HG03469 (cell line): ENCODE measurements at regions not wholly inside any gene's neighbourhood (a gene's known extent, or its start where the extent isn't known, plus 50 kb on each side); places are given as distances from the start of the nearest gene placed in this dataset.

Experiments
- ATAC-seq: cut with Tn5 transposase; IDR thresholded peaks from one replicate; pipeline ENCODE4 v1.9.1; 2021; ENCODE audit warnings: mild to moderate bottlenecking, moderate library complexity, moderate number of reproducible peaks; ENCODE audit not compliant: unreplicated experiment

DNA sequence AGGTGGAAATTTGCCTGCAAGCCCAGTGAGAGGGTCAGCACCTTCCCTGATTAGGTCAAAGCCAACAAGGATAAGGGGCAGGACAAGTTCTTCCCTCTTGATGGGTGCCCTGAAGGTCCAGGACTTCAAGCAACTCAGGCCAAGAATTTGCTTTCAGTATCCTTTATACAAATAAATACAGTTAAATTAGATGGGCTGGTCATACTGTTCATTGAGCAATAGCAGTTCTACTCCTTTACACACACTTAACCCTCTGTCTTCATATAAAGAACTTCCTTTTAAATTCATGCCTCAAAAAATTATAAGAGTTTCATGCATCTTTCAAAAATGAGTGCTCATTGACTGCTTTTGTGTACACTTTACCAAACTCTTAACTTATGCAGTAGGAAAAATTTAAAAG, 392.0 kb downstream of the SPRY1 start:
- no peak for ATAC-seq

GRCh38 chr4:123790681-123791080, 394.1 kb downstream of the SPRY1 start:
- no peak for ATAC-seq

DNA sequence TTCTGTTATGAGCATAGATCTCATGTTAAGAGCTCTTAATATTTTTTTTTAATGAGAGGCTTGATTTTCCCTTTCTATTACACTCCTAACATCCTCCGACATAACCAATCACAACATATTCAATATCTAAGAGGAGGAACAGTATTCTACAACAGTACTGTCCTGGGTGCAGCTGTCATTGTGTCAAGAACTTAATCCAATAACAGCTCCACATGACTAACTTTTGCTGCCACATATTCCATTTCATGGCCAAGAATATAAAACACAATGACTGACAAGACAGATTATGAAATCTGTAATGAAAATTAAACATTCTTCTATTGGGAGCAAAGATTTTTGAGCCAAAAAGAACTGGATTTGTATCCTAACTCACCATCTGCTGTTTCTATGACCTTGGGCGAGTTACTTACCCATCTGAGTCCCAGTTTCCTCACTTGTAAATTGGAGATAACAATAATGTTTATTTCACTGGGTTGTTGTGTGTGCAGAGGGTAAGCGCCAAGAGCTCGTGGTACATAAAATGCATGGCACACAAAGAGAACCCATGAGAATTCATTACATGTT, 405.6 kb downstream of the SPRY1 start:
- ATAC-seq: no peak

- no peak for ATAC-seq
These were observed 406.3 kb downstream of the SPRY1 start for GRCh38 chr4:123802933-123803332.

- no peak for ATAC-seq
These were observed 407.7 kb downstream of the SPRY1 start for GRCh38 chr4:123804196-123804721.

DNA sequence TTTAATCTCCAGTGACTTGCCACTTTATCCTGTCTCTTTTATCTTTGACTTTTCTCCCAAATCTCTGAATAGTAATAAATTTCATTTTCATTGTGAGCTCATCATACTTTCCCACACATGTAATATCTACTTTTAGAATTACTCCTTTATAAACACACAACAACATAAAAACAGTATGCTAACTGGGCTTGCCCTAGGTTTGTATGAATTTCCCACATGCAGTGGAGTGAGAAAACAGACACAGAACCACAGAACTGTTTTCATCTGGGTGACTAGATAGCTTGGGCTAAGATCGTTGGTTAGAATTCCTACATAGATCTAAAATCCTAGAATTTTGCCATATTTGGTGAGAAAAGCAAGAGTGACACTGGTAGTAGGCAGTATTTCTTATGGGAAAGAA, 409.5 kb downstream of the SPRY1 start:
- no peak for ATAC-seq

DNA sequence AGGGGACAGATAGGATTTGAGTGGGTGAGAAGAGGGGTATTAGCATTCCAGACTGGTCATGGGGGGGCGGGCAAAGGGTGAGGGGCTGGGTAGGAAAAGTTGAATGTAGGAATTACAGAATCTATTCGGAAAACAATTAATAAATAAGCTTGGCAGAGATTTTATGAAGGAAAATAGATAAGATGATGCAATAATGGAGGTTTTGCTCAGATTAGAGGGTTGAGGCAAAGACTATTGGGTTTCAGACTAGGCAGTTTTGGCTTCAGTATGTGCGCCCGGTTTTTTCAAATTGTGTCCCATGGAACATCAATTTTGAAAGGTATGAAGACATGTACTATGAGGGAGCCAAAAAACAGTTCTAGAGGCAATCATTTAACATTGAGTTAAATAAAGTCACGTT, 410.6 kb downstream of the SPRY1 start:
- ATAC-seq: no peak

DNA sequence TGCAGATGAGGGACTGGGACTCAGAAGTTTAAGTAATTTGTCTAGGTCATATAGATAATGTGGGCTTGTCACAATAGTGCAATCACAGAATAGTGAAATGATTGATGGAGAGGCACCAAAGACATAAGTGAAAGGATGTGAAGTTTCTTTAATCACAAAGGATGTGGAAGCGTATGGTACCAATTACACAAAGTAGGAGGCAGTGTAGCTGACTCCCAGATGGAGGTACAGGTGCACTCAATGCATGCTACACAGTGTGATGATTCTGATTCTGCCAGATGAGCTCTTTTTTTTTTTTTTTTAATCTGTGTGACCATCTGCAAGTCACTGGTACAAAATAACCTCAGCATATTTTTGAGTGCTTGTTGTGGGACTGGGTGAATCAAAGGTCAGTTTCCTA, 411.3 kb downstream of the SPRY1 start:
- ATAC-seq: no peak

DNA sequence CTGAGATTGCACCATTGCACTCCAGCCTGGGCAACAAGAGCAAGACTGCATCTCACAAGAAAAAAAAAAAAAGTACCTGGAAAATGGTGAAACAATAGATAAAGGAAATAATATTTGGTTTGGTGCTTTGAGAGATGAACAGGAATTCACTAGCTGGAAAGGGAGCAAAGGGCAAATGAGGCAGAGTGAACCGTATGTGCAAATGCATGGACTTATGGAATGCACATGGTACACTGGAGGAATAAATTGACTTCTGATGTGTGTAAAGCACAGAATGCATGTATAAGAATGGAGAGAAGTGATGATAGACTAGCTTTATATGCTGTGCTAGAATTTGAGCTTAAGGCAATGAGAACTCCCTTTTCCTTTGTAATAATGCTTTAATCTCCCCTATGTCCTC, 413.3 kb downstream of the SPRY1 start:
- no peak for ATAC-seq

- ATAC-seq: no peak
These were observed 415.4 kb downstream of the SPRY1 start for GRCh38 chr4:123812066-123812390.

GRCh38 chr4:123813901-123814300, 417.3 kb downstream of the SPRY1 start:
- no peak for ATAC-seq

DNA sequence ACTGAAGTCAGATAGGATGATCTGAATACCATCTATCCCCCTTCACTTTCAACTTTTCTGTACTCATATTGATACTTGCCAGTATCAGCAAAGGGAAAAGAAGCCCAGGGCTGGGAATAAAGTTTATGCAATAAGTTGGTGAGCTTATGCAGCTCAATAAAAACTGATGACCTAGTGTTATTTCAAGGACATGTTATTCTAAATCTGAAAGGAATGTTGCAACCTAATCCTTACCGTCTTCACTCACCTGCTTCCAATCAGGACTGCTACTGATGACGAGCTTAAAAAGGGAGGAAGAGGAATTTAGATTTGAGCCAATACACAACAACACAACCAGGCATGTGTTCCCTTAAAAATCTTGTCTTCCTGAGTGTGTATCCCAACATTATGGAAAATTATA, 419.9 kb downstream of the SPRY1 start:
- ATAC-seq: no peak

- no peak for ATAC-seq
These were observed 420.6 kb downstream of the SPRY1 start for GRCh38 chr4:123817025-123817688.

- no peak for ATAC-seq
These were observed 422.9 kb downstream of the SPRY1 start for GRCh38 chr4:123819362-123820035.

- no peak for ATAC-seq
These were observed 425.3 kb downstream of the SPRY1 start for GRCh38 chr4:123821861-123822260.

- ATAC-seq: no peak
These were observed 425.8 kb downstream of the SPRY1 start for GRCh38 chr4:123822353-123822752.

- no peak for ATAC-seq
These were observed 426.6 kb downstream of the SPRY1 start for GRCh38 chr4:123823244-123823643.

DNA sequence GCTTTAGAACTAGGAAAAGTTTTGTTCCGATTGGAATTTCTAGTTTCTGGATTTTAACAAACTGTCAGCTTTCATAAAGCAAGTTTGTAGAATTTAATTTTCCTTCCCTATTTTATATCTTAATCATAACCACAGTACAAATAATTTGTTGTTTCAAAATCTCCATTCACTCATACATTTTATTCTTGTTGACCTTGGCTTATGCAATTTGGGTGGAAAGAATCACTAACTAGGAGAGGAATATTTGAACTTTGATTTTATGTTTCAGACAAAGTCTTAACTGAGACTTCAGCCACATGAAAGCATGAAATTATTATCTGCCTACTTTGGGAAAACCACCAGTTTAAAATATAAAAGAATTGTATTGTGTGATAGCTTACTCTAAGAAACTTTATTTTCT, 427.9 kb downstream of the SPRY1 start:
- no peak for ATAC-seq

DNA sequence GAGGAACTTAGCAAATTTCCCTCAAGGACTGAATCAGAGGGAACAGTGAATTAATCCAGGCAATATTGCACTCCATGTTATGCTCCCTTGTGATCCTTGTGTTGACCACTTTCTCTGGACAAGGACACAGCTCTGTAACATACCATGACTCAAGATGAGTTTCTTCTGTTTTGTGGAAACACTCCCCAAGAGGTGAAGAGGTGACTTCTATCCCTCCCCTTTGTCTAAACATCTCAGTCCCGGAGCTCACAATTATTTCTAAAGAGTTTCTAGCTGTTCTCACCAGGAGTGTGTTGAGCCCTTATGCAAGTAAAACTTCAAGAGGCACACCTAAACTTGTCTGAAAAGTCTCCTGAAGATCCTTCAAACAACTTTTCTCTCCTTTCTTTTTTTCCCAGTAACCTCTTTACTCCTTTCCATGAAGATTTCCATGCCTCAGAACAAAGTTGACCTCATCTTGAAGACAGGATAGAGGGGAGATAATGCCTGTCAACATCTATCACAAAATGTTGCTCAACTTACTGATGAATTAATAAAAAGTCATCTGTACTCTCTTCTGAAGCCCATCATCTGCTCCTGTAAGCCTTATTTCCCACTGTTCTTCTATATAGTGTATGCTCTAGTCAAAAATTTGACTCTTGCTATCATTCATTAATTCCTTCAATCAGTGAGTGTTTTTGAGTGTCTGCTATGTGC, 429.1 kb downstream of the SPRY1 start:
- ATAC-seq: no peak

DNA sequence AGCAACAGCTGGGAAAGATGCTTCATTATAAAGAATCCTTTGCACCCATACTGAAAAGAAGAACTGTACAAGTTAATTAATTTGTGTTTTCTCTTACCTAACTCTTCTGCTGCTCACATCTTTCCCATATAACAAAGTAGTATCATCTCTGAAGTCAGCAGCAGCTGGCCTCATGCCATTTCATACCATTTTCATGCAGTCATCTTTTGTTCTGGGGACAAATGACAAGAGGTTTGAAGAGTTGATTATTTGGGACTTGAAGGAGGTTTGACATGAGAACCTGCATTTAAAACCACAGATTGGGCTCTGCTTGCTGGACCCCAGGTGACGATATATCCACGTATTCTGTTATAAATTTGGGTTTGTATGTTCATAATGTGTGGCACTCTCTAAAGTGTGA, 430.3 kb downstream of the SPRY1 start:
- ATAC-seq: no peak

DNA sequence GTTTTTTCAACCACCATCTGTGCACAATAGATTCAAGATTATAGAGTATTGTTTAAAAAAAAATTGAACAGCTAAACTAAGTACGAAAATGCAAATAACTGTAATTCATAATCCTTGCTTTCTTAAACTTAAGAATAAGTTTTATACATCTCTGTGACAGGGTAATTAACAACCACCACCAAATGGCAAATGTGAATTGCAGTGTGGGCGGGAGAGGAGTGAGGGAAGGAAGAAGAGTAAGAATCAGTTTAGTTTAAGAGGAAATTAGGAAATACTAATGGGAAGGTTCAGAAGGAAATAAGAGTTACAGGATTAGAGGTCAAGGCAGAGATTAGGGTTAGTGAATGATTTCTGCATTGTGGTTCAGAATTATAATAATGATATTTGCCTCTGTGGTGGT, 430.9 kb downstream of the SPRY1 start:
- no peak for ATAC-seq

DNA sequence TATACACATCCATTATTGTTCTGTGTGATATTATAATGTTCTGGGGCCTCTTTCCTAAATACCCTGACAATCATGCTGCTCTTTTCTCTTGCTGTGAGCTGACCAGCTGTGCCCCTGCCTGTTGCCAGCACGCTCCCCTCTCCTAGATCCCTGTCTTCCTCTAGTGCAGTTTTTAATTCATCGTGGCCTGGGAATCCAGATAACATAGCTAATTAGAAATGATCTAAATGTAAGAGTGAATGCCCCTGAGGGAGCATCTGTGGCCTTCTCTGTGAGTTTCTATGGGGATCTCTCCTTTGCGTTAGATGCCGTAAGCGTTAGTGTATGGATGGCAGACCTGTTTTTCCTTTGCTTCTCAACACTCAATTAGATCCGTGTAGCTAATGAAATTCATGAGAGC, 434.3 kb downstream of the SPRY1 start:
- ATAC-seq: no peak
